HCT116 (cell line): ENCODE measurements at regions not wholly inside any gene's neighbourhood (a gene's known extent, or its start where the extent isn't known, plus 50 kb on each side); places are given as distances from the start of the nearest gene placed in this dataset.
A peak's percentile ranks its signal among the peaks of the same experiment; 100 is the strongest.

Experiments used
- ATAC-seq: fragments of 200-7000 bp; cut with Tn5 transposase; 2 replicates; pipeline ENCODE4 v1.9.1; 2020; ENCODE audit warnings: mild to moderate bottlenecking, moderate library complexity
- BruUV-seq: library from RNA; stranded (reverse); fragments of 400-500 nt; replicated peaks from 2 replicates; lab custom pipeline; 2021; lab: Mats Ljungman, UMichigan
- CTCF ChIA-PET: fragments of 300-600 bp; sonication (Branson Sonifier 250); formaldehyde crosslinking; loops from one replicate; lab custom pipeline; 2021; ENCODE audit warnings: antibody characterized with exemption; lab: Charles Lee
- POLR2A ChIA-PET: fragments of 300-600, 350-600 bp; sonication (Branson Sonifier 250); formaldehyde crosslinking; loops from one replicate; lab custom pipeline; 2021; ENCODE audit warnings: antibody characterized with exemption; lab: Charles Lee
- RAD21 ChIA-PET, 2 experiments: fragments of 300-600 bp; sonication (Branson Sonifier 250); formaldehyde crosslinking; loops; one replicate each; lab custom pipeline; 2023; ENCODE audit warnings: low total read pairs in 2 of 2; ENCODE audit not compliant: uncharacterized antibody in 2 of 2, unreplicated experiment in 2 of 2, low non-redundant PET in 1 of 2; lab: Charles Lee
- DNase-seq: peaks from one replicate; pipeline ENCODE4 v3.0.0-alpha.2; 2010; ENCODE audit warnings: low read depth, low spot score
- H2AFZ ChIP-seq: fragments of 200-600 bp; shearing (Covaris generic), sonication (generic); 2 replicates; pipeline ENCODE4 v1.6.1; 2017; ENCODE audit warnings: low read depth, mixed run types, mixed read lengths, antibody characterized with exemption, low read length; ENCODE audit not compliant: poor library complexity, severe bottlenecking
- H3K27ac ChIP-seq: 2 replicates; pipeline ENCODE4 v1.5.1; 2012; ENCODE audit warnings: low read depth, low read length
- H3K27me3 ChIP-seq: fragments of 200-600 bp; sonication (generic); 2 replicates; pipeline ENCODE4 v1.6.1; 2016; ENCODE audit warnings: mixed run types, low read length, mixed read lengths; ENCODE audit not compliant: insufficient read depth
- H3K36me3 ChIP-seq, 2 experiments: fragments of 200-500 bp in 1 of 2; fragments of 200-600 bp in 1 of 2; sonication (Bioruptor generic) in 1 of 2; sonication (generic) in 1 of 2; 2 replicates each; pipeline versions ENCODE4 v1.5.1 to v1.6.1; 2014 to 2016; ENCODE audit warnings: low read length in 2 of 2, inconsistent platforms in 1 of 2, mixed read lengths in 1 of 2, mixed run types in 1 of 2; ENCODE audit not compliant: insufficient read depth in 2 of 2, control insufficient read depth in 1 of 2
- H3K4me1 ChIP-seq, 2 experiments: fragments of 200-600 bp in 1 of 2; sonication (generic) in 1 of 2; 2 replicates each; pipeline versions ENCODE4 v1.5.1 to v1.6.1; 2012 to 2017; ENCODE audit warnings: low read length in 2 of 2, inconsistent platforms in 1 of 2, mild to moderate bottlenecking in 1 of 2, mixed read lengths in 1 of 2, mixed run types in 1 of 2, moderate library complexity in 1 of 2; ENCODE audit not compliant: insufficient read depth in 2 of 2, control insufficient read depth in 1 of 2
- H3K4me2 ChIP-seq: fragments of 200-600 bp; sonication (generic); 2 replicates; pipeline ENCODE4 v1.6.1; 2017; ENCODE audit warnings: mixed run types, low read length, mixed read lengths
- H3K4me3 ChIP-seq, 2 experiments: fragments of 200-600 bp in 1 of 2; sonication (generic) in 1 of 2; replicated peaks in 1 of 2; 2 replicates each; pipeline ENCODE4 v1.5.1; 2011 to 2016; ENCODE audit warnings: low read length in 2 of 2, control low read depth in 1 of 2, low read depth in 1 of 2, mild to moderate bottlenecking in 1 of 2, mixed read lengths in 1 of 2, mixed run types in 1 of 2
- H3K79me2 ChIP-seq: fragments of 200-600 bp; sonication (generic); 2 replicates; pipeline ENCODE4 v1.6.1; 2017; ENCODE audit warnings: mild to moderate bottlenecking, mixed run types, low read length, moderate library complexity, mixed read lengths; ENCODE audit not compliant: insufficient read depth
- H3K9ac ChIP-seq: fragments of 200-600 bp; sonication (generic); 2 replicates; pipeline ENCODE4 v1.6.1; 2016; ENCODE audit warnings: low read length, mixed read lengths
- H3K9me2 ChIP-seq: fragments of 200-600 bp; sonication (generic), shearing (Covaris generic); 2 replicates; pipeline ENCODE4 v1.6.1; 2017; ENCODE audit warnings: mixed run types, mild to moderate bottlenecking, moderate library complexity; ENCODE audit not compliant: insufficient read depth
- H3K9me3 ChIP-seq, 2 experiments: fragments of 200-500 bp in 1 of 2; fragments of 200-600 bp in 1 of 2; sonication (Bioruptor generic) in 1 of 2; sonication (generic) in 1 of 2; 2 replicates each; pipeline ENCODE4 v1.6.1; 2014 to 2017; ENCODE audit warnings: low read length in 2 of 2, mixed read lengths in 2 of 2, inconsistent platforms in 1 of 2, low read depth in 1 of 2, mild to moderate bottlenecking in 1 of 2, mixed run types in 1 of 2, moderate library complexity in 1 of 2; ENCODE audit not compliant: control insufficient read depth in 1 of 2, insufficient read depth in 1 of 2
- H4K20me1 ChIP-seq: fragments of 200-600 bp; sonication (generic), shearing (Covaris generic); 2 replicates; pipeline ENCODE4 v1.6.1; 2017; ENCODE audit warnings: mixed run types, mild to moderate bottlenecking, moderate library complexity; ENCODE audit not compliant: insufficient read depth
- ATF3 ChIP-seq: IDR thresholded peaks from 2 replicates; pipeline ENCODE4 v1.6.1; 2012
- CEBPB ChIP-seq: IDR thresholded peaks from 2 replicates; pipeline ENCODE4 v1.6.1; 2012; ENCODE audit warnings: low read depth
- CTCF ChIP-seq, 3 experiments: fragments of 200-600 bp in 1 of 3; sonication (generic) in 1 of 3; IDR thresholded peaks in 2 of 3; conservative IDR thresholded peaks in 1 of 3; 2 replicates each; pipeline ENCODE4 v1.5.1; 2012 to 2017; ENCODE audit warnings: low read depth in 2 of 3, low read length in 2 of 3, antibody characterized with exemption in 1 of 3, borderline replicate concordance in 1 of 3, control low read depth in 1 of 3, mild to moderate bottlenecking in 1 of 3, mixed read lengths in 1 of 3, mixed run types in 1 of 3, moderate library complexity in 1 of 3; ENCODE audit not compliant: insufficient read depth in 1 of 3
- ELF1 ChIP-seq: IDR thresholded peaks from 2 replicates; pipeline ENCODE4 v1.6.1; 2012; ENCODE audit warnings: low read depth, borderline replicate concordance
- EZH2phosphoT487 ChIP-seq: fragments of 200-600 bp; IDR thresholded peaks from 2 replicates; pipeline ENCODE4 v1.6.1; 2018; ENCODE audit warnings: antibody characterized with exemption, borderline replicate concordance
- FOSL1 ChIP-seq: IDR thresholded peaks from 2 replicates; pipeline ENCODE4 v1.6.1; 2012; ENCODE audit warnings: low read depth
- JUND ChIP-seq: IDR thresholded peaks from 2 replicates; pipeline ENCODE4 v1.6.1; 2012
- MAX ChIP-seq: IDR thresholded peaks from 2 replicates; pipeline ENCODE4 v1.6.1; 2012
- POLR2A ChIP-seq: IDR thresholded peaks from 2 replicates; pipeline ENCODE4 v1.7.0; 2011; ENCODE audit warnings: borderline replicate concordance; ENCODE audit not compliant: insufficient read depth, insufficient read length; ENCODE audit errors: extremely low read depth
- POLR2AphosphoS5 ChIP-seq: IDR thresholded peaks from 2 replicates; pipeline ENCODE4 v1.6.1; 2011; ENCODE audit warnings: mild to moderate bottlenecking, low read depth, low read length, moderate library complexity
- RAD21 ChIP-seq: IDR thresholded peaks from 2 replicates; pipeline ENCODE4 v1.6.1; 2012; ENCODE audit warnings: low read depth, mild to moderate bottlenecking
- REST ChIP-seq: IDR thresholded peaks from 2 replicates; pipeline ENCODE4 v1.6.1; 2012; ENCODE audit warnings: low read depth
- SIN3A ChIP-seq: IDR thresholded peaks from 2 replicates; pipeline ENCODE4 v1.6.1; 2012; ENCODE audit warnings: low read depth
- SP1 ChIP-seq: IDR thresholded peaks from 2 replicates; pipeline ENCODE4 v1.6.1; 2012; ENCODE audit warnings: low read depth
- SRF ChIP-seq: IDR thresholded peaks from 2 replicates; pipeline ENCODE4 v1.6.1; 2012; ENCODE audit warnings: low read depth
- TCF7L2 ChIP-seq: IDR thresholded peaks from 2 replicates; pipeline ENCODE4 v1.7.0; 2011; ENCODE audit warnings: borderline replicate concordance, inconsistent platforms; ENCODE audit not compliant: insufficient read depth, insufficient read length; ENCODE audit errors: extremely low read depth
- YY1 ChIP-seq: IDR thresholded peaks from 2 replicates; pipeline ENCODE4 v1.6.1; 2011; ENCODE audit warnings: low read length, low read depth, moderate library complexity, mild to moderate bottlenecking; ENCODE audit not compliant: insufficient replicate concordance; ENCODE audit errors: extremely low read depth
- ZBTB33 ChIP-seq: IDR thresholded peaks from 2 replicates; pipeline ENCODE4 v1.6.1; 2011; ENCODE audit warnings: mild to moderate bottlenecking, low read length, moderate library complexity; ENCODE audit not compliant: insufficient replicate concordance; ENCODE audit errors: extremely low read depth
- ZFX ChIP-seq: fragments of 450-650 bp; IDR thresholded peaks from 2 replicates; pipeline ENCODE4 v1.6.1; 2017
- ZNF274 ChIP-seq: fragments of 200-500 bp; sonication (Bioruptor generic); IDR thresholded peaks from 2 replicates; pipeline ENCODE4 v1.6.1; 2014; ENCODE audit warnings: mild to moderate bottlenecking, low read depth, low read length, inconsistent platforms
- intact Hi-C: fragments of 100-400 bp; cut with micrococcal nuclease; formaldehyde crosslinking; loops from 2 replicates; pipeline ENCODE4 v1.10.0; 2022

- ChIA-PET RAD21 (no interaction called here), CTCF (no interaction called here), POLR2A (no interaction called here)
- Histone ChIP-seq H3K4me3 (no peak overlapping the region), H3K36me3 (no peaks in the 10 kb centered on the region), H3K9me2 (no peaks in the 10 kb centered on the region), H3K4me2 (no peak overlapping the region), H2AFZ (peak overlapping the region; percentile 78), H3K27me3 (no peaks in the 10 kb centered on the region), H3K27ac (no peak overlapping the region), H3K4me1 (peaks cover 0 to 5% of the 10 kb centered on the region in 2 experiments; a peak in 1 of 4 replicates), H4K20me1 (no peaks in the 10 kb centered on the region), H3K79me2 (no peaks in the 10 kb centered on the region), H3K9ac (no peak overlapping the region), H3K9me3 (no peaks in the 10 kb centered on the region)
- intact Hi-C loops = loop anchor here (5.0 to 10.0 kb wide), 3 partner anchors 431 to 791 kb away; no protein-coding TSS in a partner anchor
- BruUV-seq = no TSS peak
- ATAC-seq = no peak
- DNase-seq = no peak
- no peak for TF ChIP-seq SP1
- TF ChIP-seq RAD21 = no peak
- no peak for TF ChIP-seq CEBPB
- TF ChIP-seq ZFX = no peak
- TF ChIP-seq POLR2A = no peak
- TF ChIP-seq CTCF (IDR thresholded peaks at IDR 0.05 in 2 of 3, conservative IDR thresholded peaks at IDR 0.05 in 1 of 3; ENCODE audit: borderline replicate concordance in 1 of 3, insufficient read depth in 1 of 3, low read depth in 2 of 3, low read length in 2 of 3) = no peak
- no peak for TF ChIP-seq JUND
- TF ChIP-seq EZH2phosphoT487 = no peak
- TF ChIP-seq ATF3 = no peak
- TF ChIP-seq FOSL1 = no peak
- no peak for TF ChIP-seq POLR2AphosphoS5
- TF ChIP-seq TCF7L2 = no peak
- TF ChIP-seq YY1 = no peak
- TF ChIP-seq REST = no peak
- TF ChIP-seq SIN3A = no peak
- TF ChIP-seq ZBTB33 = no peak
- TF ChIP-seq ZNF274 = no peak
- no peak for TF ChIP-seq ELF1
- no peak for TF ChIP-seq SRF
- no peak for TF ChIP-seq MAX
Observed at GRCh38 chr15:84143753-84144314, 91.7 kb upstream of the GOLGA6L4 start.
